ENCODE measurements at regions not wholly inside any gene's neighbourhood (a gene's known extent, or its start where the extent isn't known, plus 50 kb on each side); places are given as distances from the start of the nearest gene placed in this dataset.
"Not testable (repeated sequence)": the region's sequence is repeated elsewhere in the genome, so short reads cannot be mapped to it uniquely, and the experiment has no call there.

GRCh38 chr1:233790662-233791371 is 113.7 kb upstream of the SLC35F3 start:
- peak; percentile 48 for DNase-seq

- DNase-seq: no peak
Observed at GRCh38 chr1:233791372-233791703, 113.1 kb upstream of the SLC35F3 start.

- no peak for DNase-seq
Observed at GRCh38 chr1:233791721-233792120, 112.8 kb upstream of the SLC35F3 start.

GRCh38 chr1:233794863-233795262 is 109.6 kb upstream of the SLC35F3 start:
- no peak for DNase-seq

- DNase-seq: no peak
Observed at GRCh38 chr1:233796146-233796783, 108.2 kb upstream of the SLC35F3 start.

GRCh38 chr1:233802611-233803010 is 101.9 kb upstream of the SLC35F3 start:
- no peak for DNase-seq

- DNase-seq: no peak
Observed at GRCh38 chr1:233805786-233806185, 98.7 kb upstream of the SLC35F3 start.

GRCh38 chr1:233815357-233815756 is 89.1 kb upstream of the SLC35F3 start:
- no peak for DNase-seq

- no peak for DNase-seq
Observed at GRCh38 chr1:233815865-233816264, 88.6 kb upstream of the SLC35F3 start.

GRCh38 chr1:233816348-233816747 is 88.1 kb upstream of the SLC35F3 start:
- no peak for DNase-seq

- DNase-seq: no peak
Observed at GRCh38 chr1:233819042-233819441, 85.4 kb upstream of the SLC35F3 start.

GRCh38 chr1:233824179-233824578 is 80.3 kb upstream of the SLC35F3 start:
- DNase-seq: not testable (repeated sequence)

GRCh38 chr1:233827937-233828336 is 76.5 kb upstream of the SLC35F3 start:
- DNase-seq: not testable (repeated sequence)

GRCh38 chr1:233828480-233828879 is 76.0 kb upstream of the SLC35F3 start:
- no peak for DNase-seq

- DNase-seq: no peak
Observed at GRCh38 chr1:233834609-233835008, 69.9 kb upstream of the SLC35F3 start.

GRCh38 chr1:233838207-233838606 is 66.3 kb upstream of the SLC35F3 start:
- DNase-seq: not testable (repeated sequence)

GRCh38 chr1:233843525-233844204 is 60.8 kb upstream of the SLC35F3 start:
- DNase-seq: no peak

GRCh38 chr1:233844275-233844674 is 60.2 kb upstream of the SLC35F3 start:
- DNase-seq: no peak

GRCh38 chr1:233844692-233845091 is 59.8 kb upstream of the SLC35F3 start:
- DNase-seq: no peak

All from hematopoietic multipotent progenitor cell treated with erythropoietin and hydrocortisone succinate and interleukin-3 and kit ligand, for 8 days (in vitro differentiated cells).